Suprapubic skin (tissue), 4 donors: ENCODE measurements at regions not wholly inside any gene's neighbourhood (a gene's known extent, or its start where the extent isn't known, plus 50 kb on each side); places are given as distances from the start of the nearest gene placed in this dataset.

Experiments
- CTCF ChIP-seq, 2 donors: fragments of 200-600 bp in 1 of 2; fragments of 450-650 bp in 1 of 2; sonication (generic) in 1 of 2; IDR thresholded peaks; one replicate each; pipeline ENCODE4 v1.5.1; 2016 to 2019; ENCODE audit warnings: antibody characterized with exemption in 2 of 2, mild to moderate bottlenecking in 1 of 2, moderate library complexity in 1 of 2
- POLR2A ChIP-seq, 2 donors: fragments of 450-650 bp; IDR thresholded peaks; one replicate each; pipeline ENCODE4 v1.6.1; 2017; ENCODE audit warnings: antibody characterized with exemption in 2 of 2, mild to moderate bottlenecking in 2 of 2, moderate library complexity in 2 of 2
- POLR2AphosphoS5 ChIP-seq, 3 donors: sonication (generic); formaldehyde crosslinking; IDR thresholded peaks; one replicate each; pipeline ENCODE4 v1.6.1; 2017; ENCODE audit warnings: antibody characterized with exemption in 3 of 3

- no peak for TF ChIP-seq POLR2A (IDR thresholded peaks at IDR 0.05)
- no peak for TF ChIP-seq CTCF (IDR thresholded peaks at IDR 0.05)
- TF ChIP-seq POLR2AphosphoS5 (IDR thresholded peaks at IDR 0.05), result no peak
Measured at GRCh38 chr10:56728349-56728748, 367.3 kb upstream of the ZWINT start.
